HG03432 (cell line): ENCODE measurements at regions not wholly inside any gene's neighbourhood (a gene's known extent, or its start where the extent isn't known, plus 50 kb on each side); places are given as distances from the start of the nearest gene placed in this dataset.
"Not testable (repeated sequence)": the region's sequence is repeated elsewhere in the genome, so short reads cannot be mapped to it uniquely, and the experiment has no call there.

ENCODE experiments used
- ATAC-seq: cut with Tn5 transposase; IDR thresholded peaks from one replicate; pipeline ENCODE4 v1.9.1; 2021; ENCODE audit warnings: mild to moderate bottlenecking, moderate library complexity; ENCODE audit not compliant: unreplicated experiment

DNA sequence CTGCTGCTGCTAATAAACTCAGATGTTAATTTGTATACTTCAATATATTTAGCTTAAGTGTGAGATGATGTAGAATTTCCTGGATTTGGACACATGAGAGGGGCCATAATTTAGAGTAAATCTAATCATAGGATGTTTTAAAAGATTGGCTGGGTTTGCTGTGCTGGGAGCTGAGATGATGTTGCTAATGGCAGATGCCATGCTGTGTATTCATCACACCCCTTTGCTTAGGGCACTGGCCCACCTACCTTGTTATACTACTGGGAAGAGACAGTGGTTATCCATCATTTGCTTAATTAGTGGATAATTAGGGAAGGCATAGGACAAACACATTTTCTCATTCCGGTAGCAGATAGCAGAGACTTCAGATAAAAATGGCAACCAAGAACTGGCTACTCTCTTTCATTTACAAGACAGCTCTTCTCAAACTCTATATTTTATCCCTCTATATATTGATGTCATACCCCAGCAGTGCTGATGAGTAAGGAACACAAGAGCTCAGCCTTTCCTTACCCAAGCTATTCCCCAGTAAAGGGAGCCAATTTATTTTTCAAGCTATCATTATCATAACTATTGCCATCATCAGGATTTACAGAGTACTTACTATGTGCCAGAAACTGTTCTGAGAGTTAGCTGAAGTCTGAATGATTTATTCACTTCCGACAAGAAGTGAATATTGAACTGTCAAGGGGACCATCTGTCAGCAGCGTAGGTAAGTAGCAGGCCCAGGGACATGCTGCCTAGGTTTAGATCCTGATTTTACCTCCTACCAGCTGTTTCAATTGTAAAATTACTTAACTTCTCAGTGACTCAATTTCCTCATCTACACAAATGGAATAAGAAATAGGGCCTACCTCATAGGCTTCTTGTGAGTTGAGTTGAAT, 204.6 kb upstream of the FLRT2 start:
- no peak for ATAC-seq

DNA sequence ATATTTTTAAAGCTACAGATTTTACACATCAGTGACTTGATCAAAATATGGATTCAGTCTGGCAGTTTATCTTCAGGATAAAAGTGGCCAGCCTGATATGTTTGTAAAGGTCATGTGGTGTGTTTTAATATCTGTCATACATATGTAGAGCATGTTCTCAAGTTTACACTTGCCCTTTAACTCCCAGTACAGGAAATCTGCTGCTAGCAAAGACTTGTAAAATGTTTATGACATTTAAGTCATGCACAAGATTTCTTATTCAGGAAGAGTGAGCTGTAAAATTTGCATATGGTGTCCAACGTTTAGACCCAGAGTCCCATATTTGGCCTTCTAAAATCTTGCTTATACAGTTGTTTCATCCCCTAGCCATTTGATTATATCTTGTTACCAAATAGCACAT, 197.5 kb upstream of the FLRT2 start:
- ATAC-seq = no peak

DNA sequence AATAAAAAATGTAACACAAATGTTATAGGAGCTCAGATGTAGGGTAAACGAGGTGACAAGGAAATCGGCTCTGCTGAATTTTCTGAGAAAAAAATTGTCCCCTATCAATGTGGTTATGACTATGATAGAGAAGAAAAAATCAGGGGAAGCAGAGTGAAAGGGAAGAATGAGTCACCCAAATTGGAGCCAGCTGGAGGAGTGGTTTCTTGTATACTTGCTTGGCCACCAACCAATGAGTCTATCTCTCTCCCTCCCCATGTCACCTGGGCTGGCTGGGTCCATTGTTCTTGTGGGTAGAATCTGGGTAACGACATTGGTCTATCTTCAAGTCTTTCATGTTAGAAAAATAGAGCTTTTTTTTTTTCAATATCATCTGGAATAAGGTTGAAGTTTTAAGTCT, 196.6 kb upstream of the FLRT2 start:
- ATAC-seq = no peak

DNA sequence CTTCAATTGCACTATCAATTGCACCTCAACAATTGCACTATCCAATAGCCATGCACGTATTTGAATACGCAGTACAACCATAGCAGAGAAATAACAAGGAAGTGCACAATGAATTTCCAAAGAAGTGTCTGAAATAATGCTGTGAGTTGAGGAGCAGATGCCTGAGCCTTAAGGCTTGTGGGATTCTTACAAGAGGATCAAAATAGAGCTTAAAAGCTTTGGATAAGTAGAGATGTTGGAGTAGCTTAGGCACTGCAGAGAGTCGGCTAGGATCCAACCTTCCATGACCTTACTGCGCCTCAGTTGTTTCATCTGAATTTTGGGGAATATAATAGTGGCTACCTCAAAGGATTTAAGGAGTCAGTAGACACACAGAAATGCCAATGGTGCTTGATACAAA, 196.1 kb upstream of the FLRT2 start:
- ATAC-seq = no peak

DNA sequence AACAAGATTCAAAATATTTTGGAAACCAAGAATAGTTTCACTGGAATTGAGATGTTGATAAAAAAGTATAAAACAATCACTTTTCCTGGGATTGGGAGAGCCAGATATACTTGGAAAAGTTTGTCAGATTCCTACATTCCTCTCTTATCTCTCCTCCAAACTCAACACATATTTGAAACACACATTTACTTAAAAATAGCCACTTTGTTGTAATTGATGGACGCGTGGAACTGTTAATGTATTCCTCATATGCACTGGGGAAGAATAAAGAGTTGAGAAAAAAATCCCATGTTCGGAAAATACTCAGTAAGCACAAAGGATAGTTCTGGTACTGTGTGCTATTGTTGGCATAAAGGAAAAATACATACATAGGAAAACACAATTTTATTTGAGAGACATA, 195.6 kb upstream of the FLRT2 start:
- no peak for ATAC-seq

DNA sequence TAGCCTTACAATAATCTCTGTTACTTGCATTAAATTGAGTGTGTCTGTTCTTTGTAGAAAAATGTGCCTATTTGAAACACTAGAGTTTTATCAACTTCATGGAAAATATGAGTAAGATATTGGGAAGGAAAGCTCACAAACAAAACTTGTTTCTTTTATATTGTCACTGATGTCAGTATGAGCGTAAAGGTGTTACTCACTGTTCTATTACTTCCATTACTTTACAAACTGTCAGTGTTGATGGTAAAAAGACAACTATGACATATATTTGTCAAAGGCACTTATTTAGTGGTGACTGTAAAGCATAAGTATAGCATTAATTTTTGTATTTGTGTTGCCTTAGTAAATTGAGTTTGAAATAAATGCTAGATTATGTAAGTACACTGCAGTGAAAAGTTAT, 193.7 kb upstream of the FLRT2 start:
- ATAC-seq = no peak

DNA sequence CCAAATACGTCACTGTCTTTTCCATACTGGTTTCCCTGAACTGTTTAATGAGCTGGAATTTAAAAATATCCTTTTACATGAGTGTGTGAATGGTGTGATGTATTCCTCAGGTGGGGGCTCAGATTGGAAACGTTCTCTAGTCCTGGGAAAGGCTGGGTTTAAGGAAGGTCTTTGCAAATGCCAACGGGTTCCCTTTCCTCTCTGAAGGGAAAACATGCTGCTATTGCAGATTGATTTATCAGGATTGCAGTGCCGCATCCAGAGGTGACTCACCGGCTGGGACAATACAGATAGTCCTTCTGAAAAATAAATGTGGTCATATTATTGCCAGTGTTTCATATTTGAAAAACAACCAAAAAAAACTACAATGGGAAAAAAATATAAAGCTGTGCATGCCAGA, 193.1 kb upstream of the FLRT2 start:
- ATAC-seq = no peak

DNA sequence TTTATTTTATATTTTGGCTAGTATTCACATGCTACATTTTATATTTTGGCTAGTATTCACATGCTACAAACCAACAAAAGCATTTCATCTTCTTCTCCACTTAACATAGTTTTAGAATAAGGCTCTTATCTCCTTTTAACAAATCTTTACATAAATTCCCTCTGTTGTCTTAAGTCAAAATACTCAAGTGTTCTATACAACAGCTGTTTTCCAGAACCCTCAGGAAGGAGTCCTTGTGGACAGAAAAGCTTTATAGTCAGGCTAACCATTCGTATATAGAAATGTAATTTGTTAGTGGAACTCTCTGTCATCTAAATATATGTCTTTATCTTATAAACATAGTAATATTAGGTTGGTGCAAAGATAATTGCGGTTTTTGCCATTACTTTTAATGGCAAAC, 191.0 kb upstream of the FLRT2 start:
- ATAC-seq = no peak

DNA sequence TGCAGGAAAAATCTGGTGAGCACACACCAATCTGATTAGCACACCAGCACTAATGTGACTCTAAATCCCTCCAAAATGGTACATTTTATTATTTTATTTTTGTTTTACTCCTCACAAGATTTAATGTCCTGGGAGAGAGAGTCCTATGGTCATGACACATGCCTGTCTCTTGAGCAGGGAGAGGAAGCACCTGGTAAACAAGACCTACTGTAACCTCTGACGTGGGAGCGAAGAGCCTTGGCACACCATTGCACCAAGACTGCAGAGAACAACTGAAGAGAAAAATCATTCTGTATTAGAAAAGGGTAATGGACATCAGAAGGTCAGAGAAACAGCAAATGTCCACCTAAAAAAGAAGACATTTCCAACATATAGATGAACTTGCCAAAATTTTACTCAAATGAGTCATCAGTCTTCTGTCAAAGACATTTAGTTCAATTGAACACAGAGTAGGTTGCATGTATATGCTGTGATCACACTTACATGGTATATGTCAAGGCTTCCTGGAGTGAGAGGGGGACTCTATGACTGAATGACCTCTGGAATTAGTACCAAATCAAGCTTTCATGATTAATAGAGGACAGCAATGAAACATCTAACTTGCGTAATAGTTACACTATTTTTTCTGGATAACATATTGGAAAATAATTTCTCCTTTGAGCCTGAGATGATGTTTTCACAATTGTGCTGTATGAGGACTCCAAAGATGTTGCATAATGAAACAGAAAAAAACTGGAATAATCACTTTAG, 186.9 kb upstream of the FLRT2 start:
- ATAC-seq = no peak

DNA sequence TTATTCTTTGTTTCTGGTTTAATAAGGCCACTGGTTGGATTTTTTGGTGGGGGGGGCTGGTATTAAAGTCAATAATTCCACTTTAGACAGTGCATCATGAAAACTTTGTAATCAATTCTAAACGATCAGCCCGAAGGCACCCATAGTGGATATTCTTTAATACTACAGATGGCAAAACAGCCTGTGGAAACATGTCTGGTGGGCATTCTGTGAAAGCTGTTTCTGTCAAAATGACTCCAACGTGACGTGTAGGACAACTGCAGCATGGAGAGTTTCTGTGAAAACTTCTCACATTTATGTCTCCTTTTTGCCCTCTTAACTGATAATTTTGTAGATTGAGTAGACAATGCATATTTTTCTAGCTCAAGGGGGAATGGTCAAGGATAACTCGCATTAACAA, 185.8 kb upstream of the FLRT2 start:
- ATAC-seq = no peak

DNA sequence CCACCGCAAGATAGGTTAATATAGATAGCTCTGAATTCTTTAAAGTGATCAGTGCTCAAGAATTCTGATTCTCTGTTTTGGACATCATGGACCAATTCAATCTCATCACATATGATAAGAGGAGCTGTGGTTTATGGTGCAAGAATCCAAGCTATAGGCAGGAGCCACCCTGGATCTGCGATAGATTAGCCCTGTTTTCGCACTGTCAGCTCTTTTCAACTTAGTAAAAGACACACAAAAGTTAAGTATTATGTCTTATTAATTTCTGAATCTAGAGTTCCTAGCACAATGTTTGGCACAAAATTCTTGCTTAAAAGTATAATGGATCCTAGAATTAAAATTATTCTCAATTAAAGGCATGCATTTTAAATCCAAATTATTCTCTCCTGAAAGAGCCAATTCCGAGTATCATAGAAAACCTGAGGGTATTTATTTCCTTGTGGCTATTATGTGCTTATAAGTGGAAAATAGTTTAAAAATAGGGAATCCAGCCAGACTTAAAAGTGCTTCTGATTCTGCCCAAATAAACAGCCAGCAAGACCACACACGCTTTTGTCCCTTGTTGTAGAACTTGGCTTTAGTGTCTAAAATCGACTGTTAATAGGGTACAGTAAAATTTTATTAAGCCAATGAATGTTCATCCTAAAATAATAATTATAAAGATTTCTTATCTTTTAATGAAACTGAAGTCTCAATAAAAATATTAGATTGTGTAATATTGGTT, 184.9 kb upstream of the FLRT2 start:
- no peak for ATAC-seq

DNA sequence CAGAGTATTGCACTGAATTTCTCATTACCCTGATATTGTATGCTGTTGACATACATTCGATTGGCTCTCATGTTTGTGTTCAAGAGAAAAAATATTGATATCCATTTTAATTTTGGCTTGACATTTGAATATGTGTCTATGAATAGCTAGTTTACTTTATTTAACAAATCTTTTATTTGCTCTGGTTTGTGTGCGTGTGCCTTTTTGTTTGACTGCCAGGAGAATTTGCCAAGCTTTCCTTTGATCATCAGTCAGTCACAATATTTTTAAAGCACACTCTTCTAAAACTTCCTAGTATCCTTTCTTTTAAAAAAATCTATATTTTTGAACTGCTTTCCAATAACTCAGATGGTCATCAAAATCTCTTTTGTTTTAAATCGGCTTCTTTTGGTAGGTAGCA, 179.3 kb upstream of the FLRT2 start:
- no peak for ATAC-seq

DNA sequence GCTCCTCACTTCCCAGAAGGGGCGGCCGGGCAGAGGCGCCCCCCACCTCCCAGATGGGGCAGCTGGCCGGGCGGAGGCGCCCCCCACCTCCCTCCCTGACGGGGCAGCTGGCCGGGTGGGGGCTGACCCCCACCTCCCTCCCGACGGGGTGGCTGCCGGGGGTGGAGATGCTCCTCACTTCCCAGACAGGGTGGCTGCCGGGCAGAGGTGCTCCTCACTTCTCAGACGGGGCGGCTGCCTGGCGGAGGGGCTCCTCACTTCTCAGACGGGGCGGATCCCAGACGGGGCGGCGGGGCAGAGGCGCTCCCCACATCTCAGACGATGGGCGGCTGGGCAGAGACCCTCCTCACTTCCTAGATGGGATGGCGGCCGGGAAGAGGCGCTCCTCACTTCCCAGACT, 177.4 kb upstream of the FLRT2 start:
- not testable (repeated sequence) for ATAC-seq

DNA sequence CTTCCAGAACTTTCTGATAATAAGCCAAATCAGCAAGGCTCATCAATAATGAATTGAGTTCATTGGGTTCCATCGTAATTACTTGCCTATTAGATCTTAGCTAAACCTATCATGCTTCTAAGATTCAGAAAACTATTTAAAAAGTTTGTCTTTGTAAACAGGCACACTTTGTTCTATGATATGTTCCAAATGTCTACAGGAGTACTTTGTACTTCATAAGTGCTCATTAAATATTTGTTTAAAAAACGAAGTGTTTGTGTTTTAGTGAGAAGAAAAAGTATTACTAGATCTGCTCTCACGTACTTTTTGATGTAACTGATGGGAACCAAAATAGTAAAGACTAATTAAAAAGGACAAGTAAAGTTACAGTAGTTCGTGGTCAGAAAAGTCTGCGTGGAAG, 172.8 kb upstream of the FLRT2 start:
- no peak for ATAC-seq

DNA sequence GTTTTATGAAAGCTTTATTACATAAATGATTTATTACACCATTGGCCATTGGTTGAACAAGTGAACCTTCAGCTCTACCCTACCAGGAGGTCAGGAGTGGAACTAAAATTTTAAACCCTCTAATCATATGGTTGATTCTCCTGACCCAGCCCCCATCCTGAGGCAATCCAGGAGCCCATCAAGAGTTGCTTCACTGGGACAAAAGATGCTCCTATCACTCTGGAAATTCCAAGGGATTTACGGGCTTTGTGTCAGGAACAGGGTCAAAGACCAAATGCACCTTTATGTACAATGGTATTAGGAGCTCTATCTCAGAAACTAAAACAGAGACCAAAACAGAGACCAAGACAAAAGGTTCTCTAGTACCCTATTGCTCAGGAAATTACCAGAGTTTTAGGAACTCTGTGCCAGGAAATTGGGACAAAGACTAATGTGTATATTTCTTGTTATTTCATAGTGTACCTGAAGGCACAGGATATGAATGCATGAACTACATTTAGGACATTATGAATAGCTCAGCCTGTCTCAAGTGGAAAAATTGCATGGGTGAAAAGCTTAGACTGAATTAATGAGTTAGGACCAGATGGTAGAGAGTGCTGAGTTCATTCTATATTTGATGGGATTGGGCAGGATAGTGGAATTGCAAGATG, 171.7 kb upstream of the FLRT2 start:
- ATAC-seq = no peak

DNA sequence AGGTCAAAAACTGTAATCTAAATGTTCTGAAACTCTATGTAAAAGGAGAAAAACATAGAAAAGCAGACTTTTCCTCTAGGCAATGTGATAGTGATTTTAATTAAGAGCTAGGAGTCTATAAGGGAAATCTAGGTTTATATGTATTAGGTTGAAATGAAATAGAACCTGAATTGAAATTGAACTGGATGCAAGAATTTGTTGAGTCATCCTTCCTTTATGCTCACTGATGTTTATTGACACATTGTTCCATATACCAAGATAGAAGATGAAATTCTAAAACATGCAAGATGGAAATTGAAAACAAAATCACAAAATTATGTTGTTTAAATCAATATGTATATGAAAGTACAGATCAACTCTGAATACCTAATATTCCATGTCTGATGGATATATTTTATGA, 170.4 kb upstream of the FLRT2 start:
- no peak for ATAC-seq

DNA sequence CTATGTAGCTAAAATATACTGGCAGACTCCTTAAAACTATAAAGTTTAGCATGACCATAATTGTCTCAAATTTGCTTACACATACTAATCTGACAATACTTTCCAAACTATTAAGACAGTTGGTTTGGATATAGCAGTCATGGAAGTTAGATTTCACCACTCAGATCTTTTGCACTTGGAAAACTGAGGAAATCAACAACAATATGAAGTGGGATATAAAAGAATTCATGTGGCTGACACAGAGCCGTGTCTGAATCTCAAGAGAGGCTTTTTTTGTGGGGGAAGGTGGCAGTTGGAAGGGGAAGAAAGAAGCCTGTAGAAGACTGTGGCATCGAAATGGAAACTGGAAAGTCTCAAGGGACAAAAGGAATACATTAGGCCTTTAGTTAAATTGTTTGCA, 166.6 kb upstream of the FLRT2 start:
- no peak for ATAC-seq

DNA sequence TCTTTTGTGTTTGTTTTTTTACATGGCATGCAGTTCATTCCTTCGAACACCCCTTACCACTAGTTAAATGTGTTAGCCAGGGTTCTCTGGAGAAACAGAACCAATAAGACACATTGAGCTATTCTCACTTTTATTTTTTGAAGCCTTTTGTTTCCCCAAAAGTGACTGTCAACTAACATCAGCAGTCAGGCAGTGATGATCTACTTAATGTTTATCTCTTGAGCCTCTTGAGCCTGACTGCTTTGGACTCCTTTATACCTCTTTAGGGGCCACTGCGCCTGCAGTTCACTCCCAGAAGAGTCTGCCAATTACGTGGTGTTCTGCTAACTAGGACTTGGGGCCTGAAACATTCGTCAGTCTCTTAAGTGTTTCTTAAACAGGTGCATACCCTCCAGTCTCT, 163.7 kb upstream of the FLRT2 start:
- ATAC-seq = no peak

DNA sequence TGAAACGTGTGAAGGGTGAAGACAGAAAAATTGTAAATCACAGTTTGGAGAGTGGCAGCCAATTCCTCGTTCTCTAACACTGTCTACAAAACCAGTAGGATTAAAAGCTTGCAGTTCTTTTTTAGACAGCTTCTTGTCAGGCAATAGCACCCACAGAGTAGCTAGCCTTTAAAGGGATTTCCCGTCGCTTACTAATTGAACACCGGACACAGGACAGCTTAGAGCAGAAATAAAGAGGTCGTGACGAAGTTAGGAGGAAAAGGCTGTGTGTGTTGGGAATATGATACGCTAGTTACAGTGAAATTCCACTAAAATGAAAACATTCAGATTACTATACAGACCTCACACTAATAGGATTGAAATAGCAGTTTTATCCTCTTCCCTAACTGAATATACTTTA, 149.1 kb upstream of the FLRT2 start:
- no peak for ATAC-seq

DNA sequence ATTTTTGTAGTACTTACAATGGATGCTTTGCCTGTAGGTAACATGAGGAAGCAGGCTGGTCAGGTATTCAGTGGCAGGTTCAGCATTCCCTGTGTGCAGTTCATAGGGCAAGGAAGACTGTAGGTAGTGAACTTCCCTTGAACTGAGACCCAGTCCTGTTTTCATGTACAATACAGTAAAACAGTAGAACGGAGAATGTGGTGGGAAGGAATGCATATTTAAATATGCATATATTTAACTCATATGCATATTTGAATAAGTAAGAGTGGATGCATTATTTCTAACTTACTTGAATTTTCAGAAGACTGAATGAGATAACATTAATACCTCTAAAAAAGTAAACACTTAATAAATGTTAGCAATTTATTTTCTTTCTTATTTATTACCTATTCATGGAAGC, 147.6 kb upstream of the FLRT2 start:
- ATAC-seq = no peak

DNA sequence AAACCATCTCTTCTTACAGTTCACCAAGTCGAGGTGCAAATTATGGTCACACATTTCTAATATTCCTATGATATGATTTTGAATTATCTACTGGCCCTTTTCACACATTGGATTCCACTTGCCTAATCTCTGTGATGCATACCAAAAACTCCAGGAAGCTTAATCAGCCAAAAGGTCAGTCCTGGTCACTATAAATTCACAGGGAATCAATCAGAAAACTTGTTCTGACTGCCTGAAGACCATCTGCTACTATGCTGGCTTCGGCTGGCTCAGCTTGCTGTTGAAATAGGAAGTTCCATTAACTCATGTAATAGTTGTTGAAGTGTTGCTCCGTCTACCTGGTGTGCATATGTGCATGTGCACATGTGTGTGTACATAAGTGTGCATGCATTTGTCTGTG, 142.8 kb upstream of the FLRT2 start:
- ATAC-seq = no peak
